HepG2 (cell line): ENCODE measurements at regions not wholly inside any gene's neighbourhood (a gene's known extent, or its start where the extent isn't known, plus 50 kb on each side); places are given as distances from the start of the nearest gene placed in this dataset.

ENCODE experiments used
- CTCF ChIP-seq: sonication (generic); formaldehyde crosslinking; IDR thresholded peaks from 2 replicates; pipeline ENCODE4 v1.5.0; 2020; ENCODE audit warnings: mild to moderate bottlenecking, missing genetic modification reagents, moderate library complexity
- ELF1 ChIP-seq: sonication (generic); formaldehyde crosslinking; IDR thresholded peaks from 2 replicates; pipeline ENCODE4 v1.4.0; 2020; ENCODE audit warnings: missing genetic modification reagents
- ERF ChIP-seq: IDR thresholded peaks from 2 replicates; pipeline ENCODE4 v1.6.1; 2018; ENCODE audit warnings: missing biosample characterization, missing genetic modification reagents
- NR3C1 ChIP-seq: sonication (generic); formaldehyde crosslinking; IDR thresholded peaks from 2 replicates; pipeline ENCODE4 v1.4.0; 2020; ENCODE audit warnings: missing genetic modification reagents
- POLR2A ChIP-seq, 2 experiments: IDR thresholded peaks; 2 replicates each; pipeline ENCODE4 v1.6.1; 2011; ENCODE audit warnings: low read depth in 2 of 2, low read length in 2 of 2, mild to moderate bottlenecking in 1 of 2, moderate library complexity in 1 of 2; ENCODE audit not compliant: insufficient read depth in 1 of 2
- TBX3 ChIP-seq: fragments of 450-650 bp; IDR thresholded peaks from 2 replicates; pipeline ENCODE4 v1.6.1; 2017; ENCODE audit warnings: antibody characterized with exemption, mild to moderate bottlenecking, inconsistent platforms, borderline replicate concordance
- U2AF2 ChIP-seq: fragments of 200-400 bp; formaldehyde crosslinking; IDR thresholded peaks from 2 replicates; pipeline ENCODE4 v1.6.1; 2017; ENCODE audit warnings: low read depth, mild to moderate bottlenecking, low read length
- ZNF841 ChIP-seq: sonication (generic); formaldehyde crosslinking; IDR thresholded peaks from 2 replicates; pipeline ENCODE4 v1.8.1; 2023; ENCODE audit warnings: missing genetic modification reagents, borderline replicate concordance

GRCh38 chr2:16048466-16048865, 108.1 kb downstream of the MYCN start:
- TF ChIP-seq ELF1 (CRISPR knock-in tag) (no peak), ERF (CRISPR knock-in tag) (no peak), ZNF841 (no peak), NR3C1 (no peak), POLR2A (IDR thresholded peaks at IDR 0.05; ENCODE audit: insufficient read depth in 1 of 2, low read depth in 2 of 2, low read length in 2 of 2) (no peak), CTCF (CRISPR knock-in tag) (no peak), U2AF2 (no peak), TBX3 (no peak)
